ENCODE measurements at regions not wholly inside any gene's neighbourhood (a gene's known extent, or its start where the extent isn't known, plus 50 kb on each side); places are given as distances from the start of the nearest gene placed in this dataset.
"Not testable (repeated sequence)": the region's sequence is repeated elsewhere in the genome, so short reads cannot be mapped to it uniquely, and the experiment has no call there.

DNA sequence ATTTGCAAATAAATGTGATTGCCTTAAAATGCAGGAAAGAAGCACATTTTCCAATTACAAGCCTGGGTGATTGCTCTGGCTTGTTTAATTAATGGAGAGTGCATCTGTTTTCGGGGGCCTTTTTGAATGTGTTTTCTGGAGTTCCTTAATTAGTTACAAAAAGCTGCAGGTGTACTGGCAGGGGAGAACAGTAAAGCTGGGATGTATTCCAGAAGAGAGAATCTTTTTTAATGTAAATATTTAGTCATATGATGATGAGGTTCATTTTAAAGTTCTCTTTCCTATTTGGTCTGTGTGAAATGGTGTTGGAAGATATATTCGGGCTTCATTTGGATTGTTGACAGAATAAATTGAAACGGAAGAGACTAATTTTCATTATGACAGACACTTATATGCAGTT is 70.9 kb upstream of the N4BP1 start:
- DNase-seq (ENCODE audit: low spot score): no peak

DNA sequence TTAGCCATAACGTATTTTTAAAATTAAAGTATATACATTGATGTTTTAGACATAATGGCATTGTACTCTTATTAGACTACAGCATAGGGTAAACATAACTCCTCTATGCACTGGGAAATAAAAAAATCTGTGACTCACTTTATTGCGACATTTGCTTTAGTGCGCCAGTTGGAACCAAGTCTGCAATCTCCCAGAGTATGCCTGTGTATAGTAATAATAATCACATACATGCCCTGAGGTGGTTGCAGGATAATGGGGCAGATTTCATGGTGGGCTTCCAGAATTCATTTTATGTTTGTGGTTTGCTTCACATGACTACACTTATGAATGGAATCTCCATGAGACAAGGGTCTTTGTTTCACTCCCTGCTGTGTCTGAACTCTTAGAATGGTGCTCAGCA is 66.9 kb upstream of the N4BP1 start:
- no peak for DNase-seq (ENCODE audit: low spot score)

DNA sequence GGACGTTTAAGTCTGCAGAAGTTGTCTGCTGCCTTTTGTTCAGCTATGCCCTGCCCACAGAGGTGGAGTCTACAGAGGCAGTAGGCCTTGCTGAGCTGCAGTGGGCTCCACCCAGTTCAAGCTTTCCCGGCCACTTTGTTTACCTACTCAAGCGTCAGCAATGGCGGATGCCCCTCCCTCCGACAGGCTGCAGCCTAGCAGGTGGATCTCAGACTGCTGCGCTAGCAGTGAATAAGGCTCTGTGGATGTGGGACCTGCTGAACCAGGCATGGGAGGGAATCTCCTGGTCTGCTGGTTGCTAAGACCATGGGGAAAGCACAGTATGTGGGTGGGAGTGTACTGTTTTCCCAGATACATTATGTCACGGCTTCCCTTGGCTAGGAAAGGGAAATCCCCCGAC is 58.2 kb upstream of the N4BP1 start:
- not testable (repeated sequence) for DNase-seq (ENCODE audit: low spot score)

GRCh38 chr16:48659940-48660339 is 50.0 kb upstream of the N4BP1 start:
- no peak for DNase-seq (ENCODE audit: low spot score)

Data from cerebellar cortex (tissue), 1 donor.